ENCODE measurements at regions not wholly inside any gene's neighbourhood (a gene's known extent, or its start where the extent isn't known, plus 50 kb on each side); places are given as distances from the start of the nearest gene placed in this dataset.

DNA sequence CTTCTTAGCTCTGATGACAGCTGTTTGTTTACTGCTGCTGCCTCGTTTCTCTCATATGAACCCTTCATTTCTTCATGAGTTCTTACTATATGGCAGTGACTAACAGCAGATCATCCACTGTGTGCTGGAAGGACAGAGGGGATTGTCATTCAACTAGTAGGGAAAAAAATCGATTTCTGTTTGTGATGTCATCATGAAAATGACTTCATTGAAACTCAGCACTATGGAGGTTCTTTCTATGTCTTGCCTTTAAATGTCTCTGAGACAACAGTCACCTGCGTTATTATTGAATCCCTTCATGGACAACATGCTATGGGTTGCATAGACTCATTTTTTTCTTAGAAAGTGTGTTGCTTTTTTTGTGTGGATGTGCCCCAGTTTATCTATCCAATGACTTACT, 394.4 kb downstream of the DOK5 start:
- no peaks in the 10 kb centered on the region for H3K9me3 Mint-ChIP-seq
- H3K4me1 Mint-ChIP-seq, result no peaks in the 10 kb centered on the region
- H3K36me3 Mint-ChIP-seq (ENCODE audit: low read depth), result no peaks in the 10 kb centered on the region
- ATAC-seq (ENCODE audit: low read depth) (no peak), DNase-seq (no peak)
- ChIA-PET CTCF (no interaction called here), POLR2A (no interaction called here)
- no peaks in the 10 kb centered on the region for H3K27me3 Mint-ChIP-seq
- intact Hi-C loops (cut with micrococcal nuclease), result no loop called here
- H3K4me3 Mint-ChIP-seq, result no peak overlapping the region
- TF ChIP-seq, protein P1, sequence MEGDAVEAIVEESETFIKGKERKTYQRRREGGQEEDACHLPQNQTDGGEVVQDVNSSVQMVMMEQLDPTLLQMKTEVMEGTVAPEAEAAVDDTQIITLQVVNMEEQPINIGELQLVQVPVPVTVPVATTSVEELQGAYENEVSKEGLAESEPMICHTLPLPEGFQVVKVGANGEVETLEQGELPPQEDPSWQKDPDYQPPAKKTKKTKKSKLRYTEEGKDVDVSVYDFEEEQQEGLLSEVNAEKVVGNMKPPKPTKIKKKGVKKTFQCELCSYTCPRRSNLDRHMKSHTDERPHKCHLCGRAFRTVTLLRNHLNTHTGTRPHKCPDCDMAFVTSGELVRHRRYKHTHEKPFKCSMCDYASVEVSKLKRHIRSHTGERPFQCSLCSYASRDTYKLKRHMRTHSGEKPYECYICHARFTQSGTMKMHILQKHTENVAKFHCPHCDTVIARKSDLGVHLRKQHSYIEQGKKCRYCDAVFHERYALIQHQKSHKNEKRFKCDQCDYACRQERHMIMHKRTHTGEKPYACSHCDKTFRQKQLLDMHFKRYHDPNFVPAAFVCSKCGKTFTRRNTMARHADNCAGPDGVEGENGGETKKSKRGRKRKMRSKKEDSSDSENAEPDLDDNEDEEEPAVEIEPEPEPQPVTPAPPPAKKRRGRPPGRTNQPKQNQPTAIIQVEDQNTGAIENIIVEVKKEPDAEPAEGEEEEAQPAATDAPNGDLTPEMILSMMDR (IDR thresholded peaks at IDR 0.05), result no peak
- H3K27ac Mint-ChIP-seq, result no peak overlapping the region

DNA sequence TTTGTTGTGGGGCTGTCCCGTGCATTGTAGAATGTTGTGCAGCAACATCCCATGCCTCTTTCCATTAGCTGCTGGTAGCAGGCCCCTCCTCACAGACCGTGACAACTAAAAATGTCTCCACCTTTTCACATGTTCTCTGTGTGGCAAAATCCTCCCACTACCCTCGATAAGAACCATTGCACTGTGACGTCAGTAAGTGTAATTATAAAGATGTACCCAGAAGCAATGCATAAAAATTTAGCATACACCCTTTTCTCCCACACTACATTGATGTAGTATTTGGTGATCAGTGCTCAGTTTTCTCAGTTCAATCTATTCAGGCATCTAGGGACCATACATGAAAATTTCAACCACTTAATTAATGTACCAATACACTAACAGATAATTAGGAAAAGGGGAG, 389.9 kb downstream of the DOK5 start:
- intact Hi-C loops (cut with micrococcal nuclease), result no loop called here
- ATAC-seq (ENCODE audit: low read depth), result no peak
- Mint-ChIP-seq H3K36me3 (ENCODE audit: low read depth) (no peaks in the 10 kb centered on the region), H3K4me3 (no peak overlapping the region), H3K9me3 (no peaks in the 10 kb centered on the region), H3K27ac (no peak overlapping the region), H3K4me1 (no peaks in the 10 kb centered on the region), H3K27me3 (no peaks in the 10 kb centered on the region)
- POLR2A ChIA-PET, result no interaction called here
- TF ChIP-seq, protein P1 (IDR thresholded peaks at IDR 0.05), result no peak
- DNase-seq, result no peak
- CTCF ChIA-PET, result no interaction called here

DNA sequence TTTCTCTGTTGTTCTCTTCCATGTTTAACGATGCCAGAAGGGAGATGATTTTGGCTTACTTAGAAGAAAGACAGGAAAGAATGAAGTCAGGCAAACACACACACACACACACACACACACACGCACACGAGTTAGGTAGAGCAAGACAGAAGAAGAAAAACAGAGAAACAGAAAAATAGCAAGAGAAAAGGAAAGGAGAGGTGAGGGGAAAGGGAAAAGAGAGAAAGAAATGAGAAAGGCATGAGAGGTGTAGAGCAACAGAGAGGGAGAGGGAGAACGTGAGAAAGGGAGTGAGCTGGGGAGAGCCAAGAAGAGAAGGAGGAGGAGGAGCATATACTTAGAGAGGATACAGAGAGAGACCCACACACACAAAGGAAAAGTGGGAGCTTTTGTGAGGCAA, 385.3 kb downstream of the DOK5 start:
- intact Hi-C loops (cut with micrococcal nuclease), result no loop called here

DNA sequence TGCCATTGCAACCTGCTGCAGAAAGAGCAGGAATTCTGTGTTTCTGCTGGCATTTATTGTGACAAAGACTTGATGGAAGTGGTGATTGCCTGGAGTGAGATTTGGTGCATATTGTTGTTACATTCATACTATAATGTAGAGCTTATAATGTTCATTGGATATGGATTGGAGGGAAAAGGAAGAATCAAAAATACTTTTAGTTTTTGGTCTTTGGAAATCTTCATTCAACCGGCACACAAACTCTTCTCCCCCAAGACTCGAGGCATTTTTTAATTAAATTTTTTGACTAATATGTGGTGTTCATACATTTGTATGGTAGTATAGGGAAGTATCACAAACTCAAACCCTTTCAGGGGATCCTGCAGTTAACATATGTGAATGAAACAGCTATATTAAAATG, 380.8 kb downstream of the DOK5 start:
- no peak overlapping the region for H3K4me3 Mint-ChIP-seq
- no peak for ATAC-seq (ENCODE audit: low read depth)
- ChIA-PET POLR2A (no interaction called here), CTCF (no interaction called here)
- DNase-seq, result no peak
- TF ChIP-seq, protein P1 (IDR thresholded peaks at IDR 0.05), result no peak
- no peaks in the 10 kb centered on the region for H3K4me1 Mint-ChIP-seq
- no peaks in the 10 kb centered on the region for H3K9me3 Mint-ChIP-seq
- intact Hi-C loops (cut with micrococcal nuclease), result no loop called here
- H3K27ac Mint-ChIP-seq, result no peak overlapping the region
- H3K27me3 Mint-ChIP-seq, result no peaks in the 10 kb centered on the region
- H3K36me3 Mint-ChIP-seq (ENCODE audit: low read depth), result no peaks in the 10 kb centered on the region

More for the DNA sequence above, 385.3 kb downstream of the DOK5 start:
- CTCF ChIA-PET, result no interaction called here
- ATAC-seq (ENCODE audit: low read depth) (no peak), DNase-seq (no peak)
- Mint-ChIP-seq H3K4me1 (no peaks in the 10 kb centered on the region), H3K36me3 (ENCODE audit: low read depth) (no peaks in the 10 kb centered on the region), H3K27me3 (no peaks in the 10 kb centered on the region), H3K4me3 (no peak overlapping the region), H3K27ac (no peak overlapping the region), H3K9me3 (no peaks in the 10 kb centered on the region)
- TF ChIP-seq, protein P1 (IDR thresholded peaks at IDR 0.05), result no peak
- POLR2A ChIA-PET, result no interaction called here

DNA sequence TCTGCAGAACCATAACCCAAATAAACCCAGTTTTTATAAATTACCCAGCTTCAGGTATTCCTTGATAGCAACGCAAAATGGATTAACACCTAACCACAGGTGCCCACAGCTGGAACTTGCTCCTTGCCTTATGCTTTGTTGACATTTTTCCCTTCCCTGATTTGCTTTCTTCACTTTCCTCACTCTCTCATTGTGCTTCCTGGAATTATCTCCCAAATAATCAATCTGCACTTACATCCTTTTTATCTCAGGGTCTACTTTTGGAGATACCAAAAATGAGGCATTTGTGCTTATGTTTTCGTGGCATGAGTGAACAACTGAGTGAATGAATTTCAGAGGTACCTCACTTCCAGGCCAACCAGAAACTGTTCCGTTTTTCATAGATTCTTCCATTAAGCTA, 374.3 kb downstream of the DOK5 start:
- TF ChIP-seq, protein P1 (IDR thresholded peaks at IDR 0.05), result no peak
- ChIA-PET POLR2A (no interaction called here), CTCF (no interaction called here)
- Mint-ChIP-seq H3K9me3 (no peaks in the 10 kb centered on the region), H3K27ac (no peak overlapping the region), H3K27me3 (no peaks in the 10 kb centered on the region), H3K4me1 (no peaks in the 10 kb centered on the region), H3K36me3 (ENCODE audit: low read depth) (no peaks in the 10 kb centered on the region), H3K4me3 (no peak overlapping the region)
- DNase-seq (no peak), ATAC-seq (ENCODE audit: low read depth) (no peak)
- intact Hi-C loops (cut with micrococcal nuclease), result no loop called here

All from activated B cell treated with CpG ODN at 0.5 μM for 24 hours (primary cell).